NCI-H446 (cell line): ENCODE measurements at regions not wholly inside any gene's neighbourhood (a gene's known extent, or its start where the extent isn't known, plus 50 kb on each side); places are given as distances from the start of the nearest gene placed in this dataset.
A peak's percentile ranks its signal among the peaks of the same experiment; 100 is the strongest.

ENCODE experiments used
- DNase-seq, 2 experiments: peaks; one replicate each; lab custom pipeline; 2025; lab: John Stamatoyannopoulos, UW

DNA sequence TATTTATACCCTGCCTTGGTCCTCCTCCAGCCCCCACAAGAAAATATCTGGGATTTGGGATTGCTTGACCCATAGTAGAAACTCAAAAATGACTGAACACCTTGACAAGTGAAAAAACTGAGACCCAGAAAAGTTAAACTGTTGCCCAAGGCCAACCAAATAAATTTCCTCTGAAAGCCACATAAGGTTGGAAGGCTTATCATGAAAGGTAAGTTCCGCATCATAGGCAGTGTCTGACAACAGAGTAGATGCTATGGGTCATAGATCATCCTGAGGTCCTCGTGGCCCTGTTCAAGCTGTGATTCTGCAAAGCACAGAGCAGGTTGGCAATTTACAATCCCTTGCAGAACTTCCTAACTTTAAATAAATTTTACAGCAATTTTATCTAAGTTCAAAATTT is 140.8 kb upstream of the TSC22D2 start:
- DNase-seq: no peak

DNA sequence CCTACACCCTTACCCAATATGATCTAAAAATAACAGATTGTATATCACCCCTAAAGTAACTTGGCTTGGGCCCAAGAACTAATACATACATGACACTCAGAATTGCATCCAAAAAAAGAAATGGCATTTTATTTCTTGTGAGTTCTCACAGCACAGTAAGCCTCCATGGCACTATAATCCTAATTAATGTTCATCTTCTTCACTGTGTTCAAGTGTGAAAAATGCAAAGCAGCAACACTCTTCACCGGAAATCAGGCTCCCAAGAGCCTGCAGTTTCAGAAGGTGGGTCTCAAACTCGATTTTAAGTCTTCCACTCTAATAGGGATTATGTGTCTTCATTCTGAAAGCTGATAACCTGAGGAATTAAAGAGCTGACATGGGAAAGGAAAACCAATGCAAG is 142.8 kb upstream of the TSC22D2 start:
- no peak for DNase-seq

DNA sequence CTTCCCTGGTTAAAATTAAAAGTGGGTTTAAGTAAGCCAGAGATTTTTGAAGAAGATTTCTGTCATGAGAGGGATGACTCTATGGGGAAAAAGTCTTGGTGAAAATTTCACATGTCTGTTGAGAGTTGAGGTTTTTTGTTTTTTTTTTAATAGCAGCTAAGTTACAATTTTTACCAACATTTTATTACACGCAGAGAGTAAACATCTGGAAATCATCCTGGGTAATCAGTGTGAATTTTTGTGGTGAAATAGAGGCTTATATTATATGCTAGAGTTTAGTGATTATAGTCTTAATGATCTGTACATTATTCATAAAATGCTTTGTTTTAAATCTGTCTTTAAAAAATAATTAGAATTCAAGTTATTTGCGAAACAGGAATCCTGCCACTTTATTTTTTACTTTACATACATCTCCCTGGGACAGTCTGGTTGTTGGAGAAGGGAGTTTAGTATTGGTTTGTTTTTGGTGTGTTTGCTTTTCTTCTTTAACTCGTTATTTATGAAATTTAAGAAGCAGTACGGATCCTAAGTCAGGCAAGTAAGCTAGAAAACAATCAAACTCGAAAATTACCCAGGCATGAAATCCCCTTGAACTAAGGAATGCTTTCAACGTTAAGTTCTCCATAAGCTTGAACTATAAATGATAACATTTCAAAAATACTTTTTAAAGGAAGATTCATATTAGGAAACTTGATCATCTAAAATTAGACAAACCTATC is 143.4 kb upstream of the TSC22D2 start:
- no peak for DNase-seq

DNA sequence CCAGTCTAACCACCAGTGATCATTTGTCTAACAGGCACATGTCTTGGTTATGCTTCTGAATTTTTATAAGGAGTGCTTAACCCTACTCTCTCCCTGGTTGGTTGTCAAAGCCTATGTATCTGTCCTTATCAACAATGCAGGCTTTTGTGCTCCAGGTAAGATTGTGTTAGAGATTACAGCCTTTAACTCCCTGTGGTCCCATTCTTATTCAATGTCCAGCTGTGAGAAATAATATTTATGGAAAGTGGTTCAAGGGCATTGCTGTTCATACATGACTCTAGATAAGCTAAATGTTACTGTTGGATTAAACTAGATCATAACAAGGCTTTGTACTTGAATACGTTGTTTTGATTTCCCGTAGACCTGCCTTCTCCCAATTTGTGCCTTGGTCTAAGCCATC is 146.1 kb upstream of the TSC22D2 start:
- no peak for DNase-seq

DNA sequence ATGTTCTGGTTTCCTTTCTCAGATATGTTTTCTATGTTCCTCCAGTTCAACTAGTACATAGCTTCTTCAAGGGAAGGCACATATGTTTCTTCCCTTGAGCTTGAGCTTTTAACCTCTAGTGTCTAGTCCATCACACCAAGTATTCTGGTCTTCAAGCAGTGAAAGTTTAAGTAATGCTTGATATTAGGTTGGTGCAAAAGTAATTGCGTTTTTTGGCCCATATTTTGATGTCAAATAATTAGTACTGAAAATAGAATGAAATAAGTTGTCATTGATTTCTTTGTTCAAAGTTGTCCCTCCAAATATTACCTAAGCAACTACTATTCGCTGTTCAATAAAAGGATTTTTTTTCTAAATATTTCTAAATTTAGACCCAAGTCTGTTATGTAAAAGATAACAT is 146.7 kb upstream of the TSC22D2 start:
- DNase-seq: no peak

DNA sequence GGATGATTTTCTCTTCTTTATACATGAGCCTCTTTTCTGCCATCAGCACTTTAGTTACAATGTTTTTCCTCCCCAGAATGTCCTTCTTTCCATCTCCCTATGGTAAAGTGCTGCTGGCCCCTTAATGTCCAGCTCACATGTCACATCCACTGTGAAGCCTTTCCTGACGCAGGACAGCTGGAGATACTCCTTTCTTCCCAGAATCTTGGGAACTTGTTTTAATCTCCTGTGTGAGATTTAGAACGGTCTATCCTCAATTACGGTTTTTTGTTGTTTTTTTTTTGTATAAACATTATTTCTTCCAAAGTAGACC is 147.7 kb upstream of the TSC22D2 start:
- DNase-seq: no peak

DNA sequence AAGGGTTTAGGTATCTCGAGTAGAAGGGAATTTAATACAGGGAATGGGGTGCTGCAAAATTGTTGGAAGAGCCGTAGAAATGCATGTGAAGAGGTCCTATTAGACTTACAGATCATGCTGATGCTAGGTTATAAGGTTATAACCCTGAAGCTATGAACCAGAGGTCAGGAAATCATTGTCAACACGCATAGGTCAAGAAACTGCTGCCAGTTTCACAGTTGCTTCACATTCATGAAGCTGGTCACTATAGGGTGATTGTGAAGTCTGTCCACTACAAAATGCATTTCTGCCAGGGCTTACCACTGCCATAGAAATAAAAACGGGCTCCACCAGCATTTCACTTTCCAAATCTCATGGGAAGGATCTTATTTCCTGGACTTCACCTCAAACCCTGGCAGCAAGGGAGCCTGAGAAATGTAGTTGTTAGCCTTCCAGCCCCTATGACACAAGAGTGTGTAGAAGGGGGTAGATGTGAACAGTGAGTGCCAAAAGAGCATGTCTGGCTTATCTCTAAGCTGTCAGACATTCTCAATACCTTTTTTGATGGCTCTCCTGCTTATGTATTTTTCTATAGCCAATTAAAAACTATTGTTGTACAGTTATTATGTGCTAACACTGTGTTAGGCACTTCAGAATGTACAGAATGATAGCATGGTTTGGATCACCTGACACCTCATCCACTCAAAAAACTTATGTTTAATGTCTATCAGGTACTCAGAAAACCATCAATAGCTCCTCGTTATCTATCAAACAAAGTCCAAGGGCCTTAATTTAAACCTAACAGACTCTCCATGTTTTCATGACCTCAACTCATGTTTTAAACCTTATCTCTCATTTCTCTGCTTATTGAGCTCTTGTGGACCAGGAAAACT is 148.3 kb upstream of the TSC22D2 start:
- no peak for DNase-seq

DNA sequence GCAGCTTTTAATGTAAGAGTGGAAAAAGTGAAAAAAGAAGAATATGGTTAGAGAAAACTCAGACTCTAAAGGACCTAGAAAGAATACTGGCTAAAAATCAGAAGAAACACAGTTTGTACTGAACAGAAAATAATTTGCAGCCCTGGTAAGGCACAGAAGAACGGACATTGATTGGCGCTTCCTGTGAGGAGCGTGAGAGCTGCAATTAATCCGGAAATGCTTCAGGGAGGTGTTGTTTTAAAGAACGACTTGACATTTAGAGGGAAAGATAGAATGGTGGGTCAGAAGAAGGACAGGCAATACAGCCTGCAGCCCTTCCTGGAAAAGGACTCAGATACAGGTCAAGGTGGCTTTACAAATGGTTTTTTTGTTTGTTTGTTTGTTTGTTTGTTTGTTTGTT is 151.3 kb upstream of the TSC22D2 start:
- DNase-seq: no peak

DNA sequence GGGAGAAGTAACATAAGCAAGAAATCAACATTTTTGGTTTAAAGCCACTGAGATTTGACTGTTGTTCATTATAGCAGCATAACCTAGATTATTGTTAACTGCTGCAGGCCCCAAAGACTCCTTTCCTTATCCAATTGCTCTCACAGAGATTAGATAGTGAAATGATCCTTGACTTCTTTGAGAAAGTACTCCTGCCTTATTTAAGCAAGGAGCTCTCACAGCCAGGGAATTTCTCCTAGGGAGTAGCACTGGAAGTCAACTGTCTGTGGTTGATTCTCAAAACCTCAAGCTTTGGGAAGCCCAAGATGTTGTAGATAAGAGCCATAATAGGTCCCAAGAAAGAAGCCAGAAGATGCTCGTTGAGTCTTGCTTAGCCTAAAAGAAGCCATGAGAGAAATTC is 151.8 kb upstream of the TSC22D2 start:
- DNase-seq: no peak

DNA sequence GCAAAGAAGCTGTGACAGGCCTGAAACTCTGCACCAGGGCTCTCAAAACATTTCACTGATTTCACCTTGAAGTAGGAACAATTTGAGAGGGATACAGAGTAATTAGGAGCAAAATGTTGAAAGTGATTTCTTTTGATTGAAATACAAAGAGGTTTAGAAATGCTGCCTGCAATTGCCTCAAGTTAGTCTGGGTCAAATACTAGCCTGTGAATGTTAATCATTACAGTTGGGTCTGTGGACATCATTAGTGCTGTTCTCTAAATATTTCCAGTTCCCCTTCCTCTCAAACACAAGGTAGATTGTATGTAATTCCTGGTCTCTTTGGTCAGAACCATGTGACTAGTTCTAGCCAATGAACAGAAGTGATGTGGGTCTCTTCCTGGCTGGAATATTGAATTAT is 152.3 kb upstream of the TSC22D2 start:
- DNase-seq: no peak

DNA sequence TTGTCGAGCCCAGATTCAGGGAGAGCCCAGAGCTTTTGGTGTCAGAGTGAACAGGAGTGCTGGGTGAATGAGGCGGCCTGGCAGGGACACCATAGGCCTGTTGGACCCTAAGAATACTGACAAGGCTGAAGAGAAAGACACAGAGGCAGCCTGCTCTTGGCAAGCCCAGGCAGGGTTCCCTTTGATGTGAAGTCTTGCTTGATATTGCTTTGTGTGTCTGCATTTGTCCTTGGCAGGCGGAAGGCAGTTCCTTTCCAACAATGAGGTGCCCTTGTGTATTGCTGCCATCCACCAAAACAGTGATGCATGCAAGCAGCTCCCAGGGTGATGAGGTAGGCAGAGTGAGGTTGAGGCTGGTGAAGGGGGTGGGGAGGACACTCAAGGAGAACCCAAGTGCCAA is 152.7 kb upstream of the TSC22D2 start:
- peak; percentile 94 to 98 for DNase-seq

DNA sequence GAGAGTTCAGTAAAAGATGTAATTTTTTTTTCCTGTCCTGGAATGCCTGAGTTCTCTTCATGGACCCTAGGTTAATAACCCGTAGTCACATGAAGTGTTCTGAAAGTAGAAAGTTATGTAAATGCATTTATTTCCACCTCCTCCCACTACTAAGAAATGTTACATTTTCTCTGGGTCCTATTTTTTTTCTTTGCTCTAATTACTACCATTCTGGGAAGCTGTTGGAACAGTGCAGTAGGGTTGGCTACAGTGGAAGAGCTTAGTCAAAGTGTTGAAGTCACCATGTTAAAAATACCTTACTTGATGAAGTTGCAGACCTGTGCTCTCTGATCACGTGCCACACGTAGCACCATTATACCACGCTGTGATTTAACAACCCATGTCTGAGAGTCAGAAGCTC is 153.8 kb upstream of the TSC22D2 start:
- DNase-seq: no peak

DNA sequence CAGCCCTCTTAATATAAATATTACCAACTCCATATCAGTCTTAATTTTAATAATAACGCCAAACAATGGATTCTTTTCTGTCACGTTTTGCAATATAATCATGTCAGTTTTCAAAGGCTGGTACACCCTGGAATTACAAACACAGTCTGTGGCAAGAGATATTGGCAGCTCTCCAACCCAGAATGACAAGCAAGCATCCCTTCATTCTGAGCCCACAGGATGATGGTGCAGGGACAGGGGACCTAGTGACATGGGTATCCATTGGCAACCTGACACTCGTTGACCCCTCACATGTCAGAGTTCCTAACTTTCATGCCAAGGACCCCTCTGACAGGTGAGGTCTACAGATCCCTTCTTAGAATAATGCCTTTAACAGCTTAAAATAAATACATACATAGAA is 154.5 kb upstream of the TSC22D2 start:
- peak in 1 of 2 experiments; percentile 59 for DNase-seq

DNA sequence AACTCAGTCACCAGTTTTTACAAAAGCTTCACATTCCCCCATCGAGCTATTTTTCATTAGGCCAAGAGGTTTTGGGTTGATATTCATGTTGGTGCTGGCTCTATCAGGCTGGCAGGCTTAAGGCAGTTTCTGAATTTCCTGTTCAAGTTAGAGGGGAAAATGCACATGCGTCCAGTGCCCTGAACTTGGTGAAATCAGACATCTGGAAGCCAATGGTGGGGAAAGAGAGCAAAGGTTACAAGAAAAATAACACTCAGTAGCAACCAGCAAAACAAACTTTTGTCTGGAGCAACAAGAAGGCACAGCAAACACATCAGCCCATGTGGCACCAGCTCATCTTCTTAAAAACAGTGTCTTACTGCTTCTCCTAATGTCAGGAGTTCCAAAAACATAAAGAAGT is 155.6 kb upstream of the TSC22D2 start:
- DNase-seq: no peak

DNA sequence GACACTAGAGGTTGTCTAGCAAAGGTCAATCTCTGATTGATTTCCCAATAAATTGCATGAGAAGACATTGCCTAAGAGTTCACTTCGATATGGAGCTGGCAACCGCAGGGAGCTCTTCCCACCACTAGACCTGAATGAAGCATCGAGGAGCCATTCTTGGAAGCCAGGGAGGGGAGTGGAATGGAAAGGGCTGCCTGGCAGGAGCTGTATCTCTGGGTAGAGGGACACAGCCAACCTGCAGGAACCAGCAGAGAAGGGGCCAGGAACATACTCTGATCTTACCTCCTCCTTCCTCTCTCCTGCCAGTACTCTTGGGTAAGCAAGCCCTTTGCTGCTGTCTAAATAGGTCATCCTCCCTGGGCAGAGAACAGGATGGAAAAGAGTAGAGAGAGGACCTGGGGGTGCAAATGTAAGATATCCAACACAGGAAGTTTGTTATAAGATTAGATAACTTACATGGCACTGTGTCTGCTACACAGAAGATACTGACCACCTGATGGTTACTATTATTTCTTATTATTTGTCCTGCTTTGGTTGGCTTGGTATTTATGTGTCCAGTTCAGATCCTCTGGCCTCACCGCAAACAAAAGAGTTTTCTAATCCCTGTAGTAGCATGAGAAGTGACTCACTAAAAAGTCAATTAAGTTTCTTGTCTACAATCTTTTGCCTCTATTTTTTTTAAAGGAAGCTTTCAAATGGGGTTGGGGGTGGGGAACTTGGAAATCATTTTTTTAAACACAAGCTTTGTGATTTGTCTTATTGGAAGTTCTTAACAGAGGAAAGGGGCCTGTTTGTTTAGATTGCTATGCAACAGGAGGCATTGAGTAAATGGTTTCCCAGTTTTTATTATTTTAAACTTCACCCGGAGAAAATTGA is 156.7 kb upstream of the TSC22D2 start:
- DNase-seq: peak in 1 of 2 experiments; percentile 56

DNA sequence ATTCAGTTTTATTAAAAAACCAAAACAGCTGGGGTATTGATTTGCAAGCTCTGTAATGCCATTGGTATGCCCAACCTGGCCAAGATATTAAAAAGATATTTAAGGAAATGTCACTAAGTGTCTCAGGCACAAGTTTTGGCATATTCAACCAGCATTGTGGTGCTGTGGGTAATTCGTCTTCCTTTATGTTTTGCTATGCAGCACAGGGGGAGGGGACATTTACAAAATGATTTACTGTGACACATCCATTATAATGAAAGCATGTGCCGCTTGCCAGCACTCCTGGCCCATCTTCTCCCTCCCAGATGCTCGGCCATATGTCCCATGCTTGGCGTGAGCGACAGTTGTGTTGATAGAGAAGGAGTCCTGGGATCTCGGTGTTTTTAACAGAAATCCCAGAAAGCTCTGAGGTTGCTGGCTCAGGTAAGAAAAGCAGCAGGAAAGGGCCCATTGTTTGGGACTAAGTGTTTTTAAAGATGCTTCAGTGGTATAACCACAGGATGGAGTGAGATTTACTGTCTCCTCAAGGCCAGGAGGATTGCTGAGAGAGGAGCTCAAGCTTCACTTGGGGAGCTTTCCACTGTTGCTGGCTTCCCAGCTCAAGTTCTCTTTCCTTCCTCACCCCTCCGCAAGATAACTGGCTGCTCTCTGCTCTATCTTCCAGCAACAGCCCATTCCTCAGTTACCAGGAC is 158.2 kb upstream of the TSC22D2 start:
- peak; percentile 96 to 98 for DNase-seq

DNA sequence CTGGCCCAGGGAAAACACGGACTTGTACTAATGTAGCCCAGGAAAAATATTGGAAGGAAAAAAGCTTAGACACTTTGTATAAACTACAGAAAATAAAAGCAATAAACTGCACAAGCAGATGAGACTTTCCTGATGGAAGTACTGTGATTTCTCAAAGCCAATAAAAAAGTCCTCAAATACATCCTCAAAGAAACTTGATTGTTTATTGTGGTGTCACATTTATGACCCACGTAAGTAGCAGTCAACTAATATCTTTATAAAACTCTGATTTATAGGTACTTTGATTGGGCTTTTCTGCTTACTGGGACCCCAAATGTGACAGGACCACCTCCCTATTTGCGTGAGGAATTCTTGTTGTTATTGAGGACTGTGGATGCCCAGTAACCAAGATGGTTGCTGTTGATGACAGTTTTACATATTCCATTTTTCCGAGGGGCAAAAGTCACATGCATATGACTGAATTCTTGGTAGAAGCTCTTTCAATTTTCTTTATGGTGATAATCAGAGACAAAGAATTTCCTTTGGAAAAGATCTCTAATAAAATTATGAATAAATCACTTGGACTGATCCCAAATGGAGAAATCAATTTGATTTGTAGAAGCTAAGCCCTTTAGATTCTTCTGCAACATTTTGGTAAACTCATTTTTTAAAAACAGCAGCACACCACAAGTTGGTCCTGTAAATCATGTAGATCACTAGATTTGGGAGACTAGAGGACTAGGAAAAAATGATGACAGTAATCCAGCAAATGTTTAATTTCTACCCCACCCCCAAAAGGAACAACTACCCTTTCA is 159.0 kb upstream of the TSC22D2 start:
- DNase-seq: peak in 1 of 2 experiments; percentile 82

DNA sequence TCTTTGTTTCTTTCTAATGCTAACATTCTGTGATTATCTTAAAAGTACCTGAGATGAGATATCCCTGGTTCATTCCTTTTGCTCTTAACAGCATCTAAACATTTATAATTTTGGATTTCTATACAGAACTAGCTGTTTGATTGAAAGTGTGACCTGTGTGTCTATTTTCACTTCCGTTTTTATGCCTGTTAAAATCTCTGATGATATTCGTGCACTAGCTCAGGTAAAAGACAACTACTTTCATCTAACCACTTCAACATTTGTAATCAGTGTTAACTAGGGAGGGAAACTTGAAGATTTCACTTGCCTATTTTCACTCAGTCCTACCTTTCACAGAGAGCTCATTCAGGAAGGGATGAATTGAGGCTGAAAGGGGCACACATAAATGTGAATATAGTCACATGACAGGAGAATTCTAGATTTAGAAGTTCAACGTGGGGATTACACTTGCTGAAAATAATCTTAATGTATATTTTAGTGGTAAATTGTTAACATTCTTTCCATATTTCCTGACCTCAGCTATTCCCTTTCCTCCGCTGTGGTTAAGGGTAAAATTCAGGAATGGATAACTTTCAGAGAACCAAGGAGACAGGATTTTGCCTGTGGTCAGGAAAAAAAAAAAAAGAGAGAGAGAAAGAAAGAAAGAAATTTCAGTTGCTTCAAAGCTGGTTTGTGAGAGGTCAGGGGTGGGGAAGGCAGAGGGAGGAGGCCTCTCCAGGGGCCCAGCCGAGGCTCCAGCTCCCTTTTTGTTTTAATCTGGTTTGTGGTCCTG is 159.8 kb upstream of the TSC22D2 start:
- no peak for DNase-seq

DNA sequence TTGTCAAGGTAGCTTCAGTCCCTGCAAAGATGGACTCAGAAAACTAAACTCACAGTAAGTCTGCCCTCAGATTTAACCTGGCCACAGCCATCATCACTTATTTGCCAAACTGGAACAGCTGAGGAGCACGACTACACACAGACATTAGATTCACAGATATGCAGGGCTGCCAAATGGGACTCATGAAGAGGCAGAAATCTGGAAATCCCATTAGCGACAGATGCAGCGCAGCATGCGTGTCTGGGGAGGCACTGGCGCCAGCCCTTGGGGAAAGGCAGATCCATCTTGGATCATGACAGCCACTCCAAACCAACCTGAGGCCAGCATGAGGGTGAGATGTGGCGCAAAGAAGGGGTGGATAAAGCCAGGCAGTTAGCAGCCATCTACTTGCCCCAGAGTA is 160.7 kb upstream of the TSC22D2 start:
- peak; percentile 92 to 98 for DNase-seq

DNA sequence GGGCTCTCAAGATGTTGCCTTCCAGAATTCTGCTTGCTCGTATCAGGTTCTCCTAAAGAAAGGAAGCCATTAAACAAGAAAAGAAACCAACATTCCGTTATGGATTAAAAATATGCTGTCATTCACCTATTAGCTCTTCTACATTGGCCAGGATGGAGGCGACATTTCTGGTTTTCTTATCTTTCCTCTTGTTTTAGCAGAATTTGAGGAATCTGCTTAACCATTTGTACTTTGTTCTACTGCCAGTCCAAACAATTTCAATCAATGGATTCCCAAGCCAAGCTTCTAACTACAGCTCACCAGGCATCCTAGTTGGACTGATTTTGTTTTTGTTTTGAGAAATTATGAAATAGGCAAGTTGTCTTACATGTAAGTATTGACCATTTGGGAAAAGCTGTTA is 164.6 kb upstream of the TSC22D2 start:
- DNase-seq: no peak
